HL-60 (cell line): ENCODE measurements at regions not wholly inside any gene's neighbourhood (a gene's known extent, or its start where the extent isn't known, plus 50 kb on each side); places are given as distances from the start of the nearest gene placed in this dataset.

Experiments used
- DNase-seq, 2 experiments: peaks; one replicate each; pipeline ENCODE4 v3.0.0-alpha.2; 2010 to 2020; ENCODE audit warnings: low read depth in 1 of 2, low spot score in 1 of 2
- H3K27ac ChIP-seq: fragments of 250-450 bp; sonication (Bioruptor Pico); replicated peaks from 2 replicates; pipeline ENCODE4 v1.5.1; 2020; ENCODE audit warnings: mild to moderate bottlenecking, moderate library complexity
- H3K27me3 ChIP-seq: fragments of 250-450 bp; sonication (Bioruptor Pico); 2 replicates; pipeline ENCODE4 v1.5.1; 2021; ENCODE audit warnings: mild to moderate bottlenecking, moderate library complexity; ENCODE audit not compliant: insufficient read depth, poor library complexity, severe bottlenecking
- H3K4me3 ChIP-seq: replicated peaks from 2 replicates; pipeline ENCODE4 v1.5.1; 2011; ENCODE audit warnings: mild to moderate bottlenecking, control low read depth, low read length; ENCODE audit not compliant: insufficient read depth
- CTCF ChIP-seq: IDR thresholded peaks from one replicate; pipeline ENCODE4 v1.5.1; 2011; ENCODE audit warnings: low read length, control low read depth, inconsistent platforms; ENCODE audit not compliant: insufficient read depth
- GABPA ChIP-seq: IDR thresholded peaks from 2 replicates; pipeline ENCODE4 v1.6.1; 2012; ENCODE audit warnings: low read depth
- POLR2AphosphoS5 ChIP-seq: IDR thresholded peaks from 2 replicates; pipeline ENCODE4 v1.6.1; 2012; ENCODE audit warnings: low read depth
- SPI1 ChIP-seq: IDR thresholded peaks from 2 replicates; pipeline ENCODE4 v1.6.1; 2012; ENCODE audit warnings: low read depth, mild to moderate bottlenecking, borderline replicate concordance
- TF ChIP-seq, protein P1 (sequence below): IDR thresholded peaks from 2 replicates; pipeline ENCODE4 v1.6.1; 2012; ENCODE audit warnings: low read depth; ENCODE audit not compliant: insufficient replicate concordance

DNA sequence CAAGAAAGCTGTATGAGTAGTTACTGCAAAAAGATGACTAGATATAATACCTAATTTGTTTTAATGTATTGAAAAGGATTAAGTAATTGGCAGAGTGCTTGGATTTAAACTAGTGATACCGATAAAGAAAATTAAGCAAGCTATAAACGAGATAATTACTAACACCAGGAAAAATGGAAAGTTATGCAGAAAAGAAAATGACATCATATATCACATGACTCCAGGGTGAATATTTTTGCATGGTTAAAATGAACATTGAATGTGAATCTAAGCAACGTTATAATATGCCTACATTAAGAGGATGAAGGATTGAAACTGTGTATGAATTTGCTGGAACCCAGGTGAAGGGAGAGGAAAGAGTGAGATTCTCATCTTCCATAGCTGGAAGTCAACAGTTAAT is 644.4 kb downstream of the ADGRL2 start:
- H3K27ac ChIP-seq = no peak overlapping the region
- DNase-seq = no peak
- no peaks in the 10 kb centered on the region for H3K27me3 ChIP-seq
- H3K4me3 ChIP-seq = no peak overlapping the region
- TF ChIP-seq, protein P1, sequence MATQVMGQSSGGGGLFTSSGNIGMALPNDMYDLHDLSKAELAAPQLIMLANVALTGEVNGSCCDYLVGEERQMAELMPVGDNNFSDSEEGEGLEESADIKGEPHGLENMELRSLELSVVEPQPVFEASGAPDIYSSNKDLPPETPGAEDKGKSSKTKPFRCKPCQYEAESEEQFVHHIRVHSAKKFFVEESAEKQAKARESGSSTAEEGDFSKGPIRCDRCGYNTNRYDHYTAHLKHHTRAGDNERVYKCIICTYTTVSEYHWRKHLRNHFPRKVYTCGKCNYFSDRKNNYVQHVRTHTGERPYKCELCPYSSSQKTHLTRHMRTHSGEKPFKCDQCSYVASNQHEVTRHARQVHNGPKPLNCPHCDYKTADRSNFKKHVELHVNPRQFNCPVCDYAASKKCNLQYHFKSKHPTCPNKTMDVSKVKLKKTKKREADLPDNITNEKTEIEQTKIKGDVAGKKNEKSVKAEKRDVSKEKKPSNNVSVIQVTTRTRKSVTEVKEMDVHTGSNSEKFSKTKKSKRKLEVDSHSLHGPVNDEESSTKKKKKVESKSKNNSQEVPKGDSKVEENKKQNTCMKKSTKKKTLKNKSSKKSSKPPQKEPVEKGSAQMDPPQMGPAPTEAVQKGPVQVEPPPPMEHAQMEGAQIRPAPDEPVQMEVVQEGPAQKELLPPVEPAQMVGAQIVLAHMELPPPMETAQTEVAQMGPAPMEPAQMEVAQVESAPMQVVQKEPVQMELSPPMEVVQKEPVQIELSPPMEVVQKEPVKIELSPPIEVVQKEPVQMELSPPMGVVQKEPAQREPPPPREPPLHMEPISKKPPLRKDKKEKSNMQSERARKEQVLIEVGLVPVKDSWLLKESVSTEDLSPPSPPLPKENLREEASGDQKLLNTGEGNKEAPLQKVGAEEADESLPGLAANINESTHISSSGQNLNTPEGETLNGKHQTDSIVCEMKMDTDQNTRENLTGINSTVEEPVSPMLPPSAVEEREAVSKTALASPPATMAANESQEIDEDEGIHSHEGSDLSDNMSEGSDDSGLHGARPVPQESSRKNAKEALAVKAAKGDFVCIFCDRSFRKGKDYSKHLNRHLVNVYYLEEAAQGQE = no peak
- TF ChIP-seq POLR2AphosphoS5 (no peak), SPI1 (no peak), CTCF (no peak), GABPA (no peak)

GRCh38 chr1:82441402-82441801 is 640.7 kb downstream of the ADGRL2 start:
- no peak overlapping the region for H3K27ac ChIP-seq
- TF ChIP-seq, protein P1 = no peak
- no peak for TF ChIP-seq GABPA
- TF ChIP-seq CTCF = no peak
- TF ChIP-seq POLR2AphosphoS5 = no peak
- no peak for TF ChIP-seq SPI1
- DNase-seq = no peak
- H3K27me3 ChIP-seq = no peaks in the 10 kb centered on the region
- H3K4me3 ChIP-seq = no peak overlapping the region

DNA sequence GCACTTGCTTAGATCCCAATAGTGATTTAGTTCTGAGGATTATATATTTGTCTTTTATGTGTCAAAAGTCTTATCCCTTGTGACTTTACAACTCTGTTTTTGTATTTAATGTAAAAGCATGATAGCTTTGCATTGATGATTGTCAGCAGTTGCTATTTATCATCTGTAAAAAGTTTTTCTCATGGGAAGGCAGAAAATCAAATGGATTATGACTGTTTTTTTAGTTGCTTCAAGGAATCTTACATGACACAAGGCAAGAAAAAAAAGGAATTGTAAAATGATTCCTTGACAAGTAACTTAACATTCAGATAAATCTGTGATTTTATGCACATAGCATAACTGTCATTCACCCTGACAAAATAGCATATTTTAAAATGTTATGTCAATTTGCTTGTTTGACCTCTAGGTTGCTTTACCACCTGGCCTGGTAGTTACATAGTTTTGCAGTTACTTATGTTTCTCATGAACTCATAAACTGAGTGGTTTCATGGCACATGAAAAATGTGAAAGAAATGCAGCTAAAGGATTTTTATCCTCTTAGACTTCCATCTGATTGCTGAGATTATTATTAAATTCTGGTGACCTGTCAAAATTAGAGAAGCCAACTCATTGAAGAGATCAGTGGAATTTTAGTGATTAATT is 622.6 kb downstream of the ADGRL2 start:
- no peak for DNase-seq
- no peak overlapping the region for H3K4me3 ChIP-seq
- H3K27me3 ChIP-seq = no peaks in the 10 kb centered on the region
- TF ChIP-seq GABPA (no peak), SPI1 (no peak), CTCF (no peak), POLR2AphosphoS5 (no peak)
- TF ChIP-seq, protein P1 = no peak
- no peak overlapping the region for H3K27ac ChIP-seq
